K562 (cell line): ENCODE measurements at regions not wholly inside any gene's neighbourhood (a gene's known extent, or its start where the extent isn't known, plus 50 kb on each side); places are given as distances from the start of the nearest gene placed in this dataset.

ENCODE experiments used
- KLF1 ChIP-seq: fragments of 450-650 bp; IDR thresholded peaks from 2 replicates; pipeline ENCODE4 v1.6.1; 2016; ENCODE audit warnings: missing genetic modification characterization, missing compliant biosample characterization
- NFE2 ChIP-seq: IDR thresholded peaks from 2 replicates; pipeline ENCODE4 v1.6.1; 2014; ENCODE audit warnings: antibody characterized with exemption, low read depth
- PHB ChIP-seq: fragments of 250-450 bp; sonication (Bioruptor Pico); IDR thresholded peaks from 2 replicates; pipeline ENCODE4 v1.5.0; 2021
- POLR3A ChIP-seq: IDR thresholded peaks from 2 replicates; pipeline ENCODE4 v1.6.1; 2011; ENCODE audit warnings: borderline replicate concordance, mild to moderate bottlenecking, moderate library complexity; ENCODE audit not compliant: insufficient read length, insufficient read depth; ENCODE audit errors: extremely low read depth
- PRPF4 ChIP-seq: fragments of 200-400 bp; formaldehyde crosslinking; IDR thresholded peaks from one replicate; pipeline ENCODE4 v1.6.1; 2017; ENCODE audit warnings: low read length, low read depth, mild to moderate bottlenecking; ENCODE audit not compliant: insufficient read depth, poor library complexity, severe bottlenecking
- SMC3 ChIP-seq: conservative IDR thresholded peaks from 2 replicates; pipeline ENCODE4 v1.6.1; 2011; ENCODE audit warnings: low read depth, low read length, improper control_type of control experiment; ENCODE audit not compliant: insufficient read depth
- ZBTB7A ChIP-seq: IDR thresholded peaks from 2 replicates; pipeline ENCODE4 v1.6.1; 2011; ENCODE audit warnings: low read depth, mild to moderate bottlenecking, low read length, moderate library complexity, borderline replicate concordance; ENCODE audit not compliant: control insufficient read depth
- ZNF76 ChIP-seq: fragments of 250-450 bp; sonication (Bioruptor Pico); IDR thresholded peaks from 2 replicates; pipeline ENCODE4 v1.4.0; 2020; ENCODE audit warnings: mild to moderate bottlenecking, moderate library complexity, borderline replicate concordance
- ZNF764 ChIP-seq: fragments of 250-450 bp; sonication (Bioruptor Pico); IDR thresholded peaks from 2 replicates; pipeline ENCODE4 v1.4.0; 2020; ENCODE audit warnings: low read depth, mild to moderate bottlenecking, moderate library complexity
- ZNF766 ChIP-seq: fragments of 200-800 bp; sonication (Bioruptor generic); conservative IDR thresholded peaks from 2 replicates; pipeline ENCODE4 v1.6.1; 2016; ENCODE audit warnings: missing genetic modification characterization, missing compliant biosample characterization
- TF ChIP-seq, protein P1 (sequence below): fragments of 450-650 bp; IDR thresholded peaks from 2 replicates; pipeline ENCODE4 v1.6.1; 2018; ENCODE audit not compliant: partially characterized antibody

DNA sequence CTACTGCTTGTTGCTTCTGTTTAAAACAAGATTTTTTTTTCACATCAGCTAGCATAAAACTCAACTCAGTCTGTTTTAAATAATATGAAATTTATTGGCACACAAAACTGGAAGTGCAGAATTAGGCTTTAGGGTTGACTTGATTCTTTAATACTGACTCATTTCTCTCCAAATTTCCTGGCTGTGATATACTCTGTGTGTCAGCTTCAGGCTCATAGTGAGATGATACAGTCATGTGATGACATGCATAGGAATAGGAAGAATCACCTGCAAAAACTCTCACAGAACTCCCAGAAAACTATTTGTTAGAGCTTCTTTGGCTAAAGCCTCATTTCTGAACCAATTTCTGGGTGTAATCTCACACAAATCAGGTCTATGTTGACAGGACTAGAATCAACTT, 1068.0 kb upstream of the EPHA7 start (continued):
- TF ChIP-seq POLR3A (no peak), ZNF766 (CRISPR knock-in tag) (no peak), PHB (no peak), SMC3 (no peak), ZBTB7A (no peak), NFE2 (no peak), ZNF764 (CRISPR knock-in tag) (no peak), PRPF4 (no peak), KLF1 (tag) (no peak), ZNF76 (CRISPR knock-in tag) (no peak)
- TF ChIP-seq, protein P1, sequence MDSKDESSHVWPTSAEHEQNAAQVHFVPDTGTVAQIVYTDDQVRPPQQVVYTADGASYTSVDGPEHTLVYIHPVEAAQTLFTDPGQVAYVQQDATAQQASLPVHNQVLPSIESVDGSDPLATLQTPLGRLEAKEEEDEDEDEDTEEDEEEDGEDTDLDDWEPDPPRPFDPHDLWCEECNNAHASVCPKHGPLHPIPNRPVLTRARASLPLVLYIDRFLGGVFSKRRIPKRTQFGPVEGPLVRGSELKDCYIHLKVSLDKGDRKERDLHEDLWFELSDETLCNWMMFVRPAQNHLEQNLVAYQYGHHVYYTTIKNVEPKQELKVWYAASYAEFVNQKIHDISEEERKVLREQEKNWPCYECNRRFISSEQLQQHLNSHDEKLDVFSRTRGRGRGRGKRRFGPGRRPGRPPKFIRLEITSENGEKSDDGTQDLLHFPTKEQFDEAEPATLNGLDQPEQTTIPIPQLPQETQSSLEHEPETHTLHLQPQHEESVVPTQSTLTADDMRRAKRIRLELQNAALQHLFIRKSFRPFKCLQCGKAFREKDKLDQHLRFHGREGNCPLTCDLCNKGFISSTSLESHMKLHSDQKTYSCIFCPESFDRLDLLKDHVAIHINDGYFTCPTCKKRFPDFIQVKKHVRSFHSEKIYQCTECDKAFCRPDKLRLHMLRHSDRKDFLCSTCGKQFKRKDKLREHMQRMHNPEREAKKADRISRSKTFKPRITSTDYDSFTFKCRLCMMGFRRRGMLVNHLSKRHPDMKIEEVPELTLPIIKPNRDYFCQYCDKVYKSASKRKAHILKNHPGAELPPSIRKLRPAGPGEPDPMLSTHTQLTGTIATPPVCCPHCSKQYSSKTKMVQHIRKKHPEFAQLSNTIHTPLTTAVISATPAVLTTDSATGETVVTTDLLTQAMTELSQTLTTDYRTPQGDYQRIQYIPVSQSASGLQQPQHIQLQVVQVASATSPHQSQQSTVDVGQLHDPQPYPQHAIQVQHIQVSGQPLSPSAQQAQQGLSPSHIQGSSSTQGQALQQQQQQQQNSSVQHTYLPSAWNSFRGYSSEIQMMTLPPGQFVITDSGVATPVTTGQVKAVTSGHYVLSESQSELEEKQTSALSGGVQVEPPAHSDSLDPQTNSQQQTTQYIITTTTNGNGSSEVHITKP = no peak
